ENCODE measurements at regions not wholly inside any gene's neighbourhood (a gene's known extent, or its start where the extent isn't known, plus 50 kb on each side); places are given as distances from the start of the nearest gene placed in this dataset.

DNA sequence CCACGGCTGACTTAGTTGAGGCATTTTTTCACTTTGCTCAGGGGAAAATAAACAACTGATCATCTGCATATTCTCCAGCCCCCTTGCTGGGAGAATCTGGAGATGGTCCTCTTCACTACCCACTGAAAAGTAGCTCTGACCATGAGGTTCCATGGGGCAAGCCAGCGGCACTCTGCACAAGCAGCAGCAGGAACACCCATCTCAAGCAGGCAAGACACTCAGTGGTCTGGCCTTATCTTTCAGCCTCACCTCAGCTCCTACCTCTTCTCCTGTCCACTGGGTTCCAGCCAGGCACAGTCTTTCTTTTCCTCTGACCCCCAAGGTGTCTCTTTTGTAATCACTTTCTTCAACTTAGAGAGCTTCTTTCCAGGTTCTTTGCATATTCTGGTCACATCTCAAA lies 280.8 kb upstream of the GRIA1 start:
- no peaks in the 10 kb centered on the region for H3K4me1 ChIP-seq (ENCODE audit: control insufficient read depth in 2 of 2, insufficient read depth in 2 of 2, low read length in 2 of 2)

DNA sequence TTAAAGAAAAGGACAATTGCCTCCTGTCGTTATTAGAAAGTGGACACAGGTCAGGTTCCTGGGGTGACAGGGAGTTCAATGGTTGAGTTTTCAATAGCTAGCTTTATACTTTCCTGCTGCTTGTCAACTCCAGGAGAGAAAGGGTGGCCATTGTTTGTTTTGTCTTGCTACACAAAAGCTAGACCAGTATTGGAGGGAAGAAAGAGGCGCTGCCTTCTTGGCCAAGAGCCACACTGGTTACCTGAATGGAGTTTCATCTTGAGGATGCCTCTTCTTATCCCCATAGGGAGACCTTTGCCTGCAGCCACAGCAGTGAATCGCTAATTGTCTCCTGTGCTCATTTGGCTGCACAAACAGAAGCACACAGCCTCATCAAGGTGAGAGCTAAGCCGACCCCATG lies 279.4 kb upstream of the GRIA1 start:
- intact Hi-C loops (cut with micrococcal nuclease) = no loop called here
- WGBS (ENCODE audit: insufficient coverage) = 100% methylated on average over 1 of the region's 4 CpGs
- H3K27me3 ChIP-seq (replicated peaks in 1 of 4; ENCODE audit: control extremely low read depth in 1 of 4, control insufficient read depth in 3 of 4, insufficient read depth in 4 of 4, low read length in 3 of 4) = no peaks in the 10 kb centered on the region
- no peak overlapping the region for H3K4me3 Mint-ChIP-seq
- H3K27ac Mint-ChIP-seq = no peak overlapping the region
- no peak overlapping the region for H3K9ac ChIP-seq (ENCODE audit: low read length)
- H3K4me1 Mint-ChIP-seq = no peaks in the 10 kb centered on the region
- no peak for ATAC-seq (ENCODE audit: low read depth)
- H3K27me3 Mint-ChIP-seq = no peaks in the 10 kb centered on the region
- no peak overlapping the region for H2AFZ ChIP-seq (ENCODE audit: insufficient read depth, low read depth, low read length, poor library complexity, severe bottlenecking)
- no peaks in the 10 kb centered on the region for H3K36me3 ChIP-seq (replicated peaks in 1 of 2; ENCODE audit: control extremely low read depth in 1 of 2, control insufficient read depth in 1 of 2, extremely low read depth in 1 of 2, insufficient read depth in 2 of 2, low read length in 1 of 2)
- no peaks in the 10 kb centered on the region for H3K4me1 ChIP-seq (ENCODE audit: control insufficient read depth in 2 of 2, insufficient read depth in 2 of 2, low read length in 2 of 2)
- no peak overlapping the region for H3K27ac ChIP-seq (ENCODE audit: low read length in 2 of 2)
- CTCF ChIA-PET = no interaction called here
- no peaks in the 10 kb centered on the region for H3K9me3 Mint-ChIP-seq (ENCODE audit: insufficient read depth)
- no peak overlapping the region for H3K4me3 ChIP-seq (ENCODE audit: control extremely low read depth in 1 of 5, extremely low read depth in 1 of 5, insufficient read depth in 1 of 5, low read depth in 2 of 5, low read length in 4 of 5)
- no peak overlapping the region for H3K4me2 ChIP-seq (replicated peaks; ENCODE audit: low read depth, low read length, poor library complexity, severe bottlenecking)
- POLR2A ChIA-PET = no interaction called here
- no peaks in the 10 kb centered on the region for H4K20me1 ChIP-seq (ENCODE audit: control insufficient read depth, insufficient read depth, low read length, poor library complexity, severe bottlenecking)
- TF ChIP-seq, protein P1, sequence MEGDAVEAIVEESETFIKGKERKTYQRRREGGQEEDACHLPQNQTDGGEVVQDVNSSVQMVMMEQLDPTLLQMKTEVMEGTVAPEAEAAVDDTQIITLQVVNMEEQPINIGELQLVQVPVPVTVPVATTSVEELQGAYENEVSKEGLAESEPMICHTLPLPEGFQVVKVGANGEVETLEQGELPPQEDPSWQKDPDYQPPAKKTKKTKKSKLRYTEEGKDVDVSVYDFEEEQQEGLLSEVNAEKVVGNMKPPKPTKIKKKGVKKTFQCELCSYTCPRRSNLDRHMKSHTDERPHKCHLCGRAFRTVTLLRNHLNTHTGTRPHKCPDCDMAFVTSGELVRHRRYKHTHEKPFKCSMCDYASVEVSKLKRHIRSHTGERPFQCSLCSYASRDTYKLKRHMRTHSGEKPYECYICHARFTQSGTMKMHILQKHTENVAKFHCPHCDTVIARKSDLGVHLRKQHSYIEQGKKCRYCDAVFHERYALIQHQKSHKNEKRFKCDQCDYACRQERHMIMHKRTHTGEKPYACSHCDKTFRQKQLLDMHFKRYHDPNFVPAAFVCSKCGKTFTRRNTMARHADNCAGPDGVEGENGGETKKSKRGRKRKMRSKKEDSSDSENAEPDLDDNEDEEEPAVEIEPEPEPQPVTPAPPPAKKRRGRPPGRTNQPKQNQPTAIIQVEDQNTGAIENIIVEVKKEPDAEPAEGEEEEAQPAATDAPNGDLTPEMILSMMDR (IDR thresholded peaks at IDR 0.05) = no peak
- no peak for TF ChIP-seq EZH2 (IDR thresholded peaks at IDR 0.05; ENCODE audit: borderline replicate concordance, insufficient read depth, low read depth, low read length, poor library complexity, severe bottlenecking)
- no peak for DNase-seq
- H3K9me3 ChIP-seq (ENCODE audit: control extremely low read depth in 1 of 3, control insufficient read depth in 2 of 3, insufficient read depth in 1 of 3, low read length in 2 of 3) = peaks cover 0 to 7% (median 0%) of the 10 kb centered on the region in 3 donors
- no peaks in the 10 kb centered on the region for H3K79me2 ChIP-seq (ENCODE audit: control insufficient read depth, insufficient read depth, low read length)

More for the DNA sequence above, 280.8 kb upstream of the GRIA1 start:
- no peak for TF ChIP-seq EZH2 (IDR thresholded peaks at IDR 0.05; ENCODE audit: borderline replicate concordance, insufficient read depth, low read depth, low read length, poor library complexity, severe bottlenecking)
- TF ChIP-seq, protein P1 (IDR thresholded peaks at IDR 0.05) = no peak
- no peak overlapping the region for H3K4me3 Mint-ChIP-seq
- intact Hi-C loops (cut with micrococcal nuclease) = no loop called here
- H3K27ac Mint-ChIP-seq = no peak overlapping the region
- H3K27me3 Mint-ChIP-seq = no peaks in the 10 kb centered on the region
- Histone ChIP-seq H2AFZ (ENCODE audit: insufficient read depth, low read depth, low read length, poor library complexity, severe bottlenecking) (no peak overlapping the region), H3K9ac (ENCODE audit: low read length) (no peak overlapping the region), H3K4me3 (ENCODE audit: control extremely low read depth in 1 of 5, extremely low read depth in 1 of 5, insufficient read depth in 1 of 5, low read depth in 2 of 5, low read length in 4 of 5) (no peak overlapping the region), H3K27me3 (replicated peaks in 1 of 4; ENCODE audit: control extremely low read depth in 1 of 4, control insufficient read depth in 3 of 4, insufficient read depth in 4 of 4, low read length in 3 of 4) (no peaks in the 10 kb centered on the region), H3K36me3 (replicated peaks in 1 of 2; ENCODE audit: control extremely low read depth in 1 of 2, control insufficient read depth in 1 of 2, extremely low read depth in 1 of 2, insufficient read depth in 2 of 2, low read length in 1 of 2) (no peaks in the 10 kb centered on the region), H4K20me1 (ENCODE audit: control insufficient read depth, insufficient read depth, low read length, poor library complexity, severe bottlenecking) (no peaks in the 10 kb centered on the region), H3K27ac (ENCODE audit: low read length in 2 of 2) (no peak overlapping the region), H3K9me3 (ENCODE audit: control extremely low read depth in 1 of 3, control insufficient read depth in 2 of 3, insufficient read depth in 1 of 3, low read length in 2 of 3) (peaks cover 0 to 5% (median 0%) of the 10 kb centered on the region in 3 donors), H3K79me2 (ENCODE audit: control insufficient read depth, insufficient read depth, low read length) (no peaks in the 10 kb centered on the region), H3K4me2 (replicated peaks; ENCODE audit: low read depth, low read length, poor library complexity, severe bottlenecking) (no peak overlapping the region)
- ChIA-PET POLR2A (no interaction called here), CTCF (no interaction called here)
- H3K4me1 Mint-ChIP-seq = no peaks in the 10 kb centered on the region
- no peak for DNase-seq
- ATAC-seq (ENCODE audit: low read depth) = no peak
- 100% methylated on average over 2 of the region's 2 CpGs for WGBS (ENCODE audit: insufficient coverage)
- no peaks in the 10 kb centered on the region for H3K9me3 Mint-ChIP-seq (ENCODE audit: insufficient read depth)
